ENCODE measurements at regions not wholly inside any gene's neighbourhood (a gene's known extent, or its start where the extent isn't known, plus 50 kb on each side); places are given as distances from the start of the nearest gene placed in this dataset.
"Not testable (repeated sequence)": the region's sequence is repeated elsewhere in the genome, so short reads cannot be mapped to it uniquely, and the experiment has no call there.

DNA sequence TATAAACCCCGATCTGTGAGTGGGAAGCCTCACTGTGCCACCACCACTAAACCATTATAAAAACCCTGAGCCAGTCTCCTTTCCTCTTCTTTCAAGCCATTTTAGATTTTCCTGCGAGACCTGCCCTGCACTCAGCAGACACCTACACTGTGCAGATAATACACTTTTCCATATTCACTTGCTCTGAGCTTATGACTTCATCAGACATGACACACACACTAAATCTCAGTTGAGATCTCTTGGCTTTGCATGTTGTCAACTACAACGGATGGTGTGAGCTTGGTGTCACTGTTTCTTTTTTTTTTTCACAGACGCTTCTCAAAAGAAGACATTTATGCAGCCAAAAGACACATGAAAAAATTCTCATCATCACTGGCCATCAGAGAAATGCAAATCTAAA is 839.0 kb downstream of the TMEM121 start:
- not testable (repeated sequence) for TF ChIP-seq EZH2phosphoT487 (IDR thresholded peaks at IDR 0.05; ENCODE audit: unreplicated experiment); EZH2 (IDR thresholded peaks at IDR 0.05; ENCODE audit: low read depth, unreplicated experiment); JUNB (IDR thresholded peaks at IDR 0.05; ENCODE audit: unreplicated experiment); POLR2AphosphoS5 (IDR thresholded peaks at IDR 0.05; ENCODE audit: low read depth); STAT1 (IDR thresholded peaks at IDR 0.05; ENCODE audit: unreplicated experiment); ZNF114 (CRISPR knock-in tag; IDR thresholded peaks at IDR 0.05)
- TF ChIP-seq, protein P1, sequence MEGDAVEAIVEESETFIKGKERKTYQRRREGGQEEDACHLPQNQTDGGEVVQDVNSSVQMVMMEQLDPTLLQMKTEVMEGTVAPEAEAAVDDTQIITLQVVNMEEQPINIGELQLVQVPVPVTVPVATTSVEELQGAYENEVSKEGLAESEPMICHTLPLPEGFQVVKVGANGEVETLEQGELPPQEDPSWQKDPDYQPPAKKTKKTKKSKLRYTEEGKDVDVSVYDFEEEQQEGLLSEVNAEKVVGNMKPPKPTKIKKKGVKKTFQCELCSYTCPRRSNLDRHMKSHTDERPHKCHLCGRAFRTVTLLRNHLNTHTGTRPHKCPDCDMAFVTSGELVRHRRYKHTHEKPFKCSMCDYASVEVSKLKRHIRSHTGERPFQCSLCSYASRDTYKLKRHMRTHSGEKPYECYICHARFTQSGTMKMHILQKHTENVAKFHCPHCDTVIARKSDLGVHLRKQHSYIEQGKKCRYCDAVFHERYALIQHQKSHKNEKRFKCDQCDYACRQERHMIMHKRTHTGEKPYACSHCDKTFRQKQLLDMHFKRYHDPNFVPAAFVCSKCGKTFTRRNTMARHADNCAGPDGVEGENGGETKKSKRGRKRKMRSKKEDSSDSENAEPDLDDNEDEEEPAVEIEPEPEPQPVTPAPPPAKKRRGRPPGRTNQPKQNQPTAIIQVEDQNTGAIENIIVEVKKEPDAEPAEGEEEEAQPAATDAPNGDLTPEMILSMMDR (conservative IDR thresholded peaks at IDR 0.05; ENCODE audit: low read depth in 2 of 2), result not testable (repeated sequence)
- TF ChIP-seq, protein P2, sequence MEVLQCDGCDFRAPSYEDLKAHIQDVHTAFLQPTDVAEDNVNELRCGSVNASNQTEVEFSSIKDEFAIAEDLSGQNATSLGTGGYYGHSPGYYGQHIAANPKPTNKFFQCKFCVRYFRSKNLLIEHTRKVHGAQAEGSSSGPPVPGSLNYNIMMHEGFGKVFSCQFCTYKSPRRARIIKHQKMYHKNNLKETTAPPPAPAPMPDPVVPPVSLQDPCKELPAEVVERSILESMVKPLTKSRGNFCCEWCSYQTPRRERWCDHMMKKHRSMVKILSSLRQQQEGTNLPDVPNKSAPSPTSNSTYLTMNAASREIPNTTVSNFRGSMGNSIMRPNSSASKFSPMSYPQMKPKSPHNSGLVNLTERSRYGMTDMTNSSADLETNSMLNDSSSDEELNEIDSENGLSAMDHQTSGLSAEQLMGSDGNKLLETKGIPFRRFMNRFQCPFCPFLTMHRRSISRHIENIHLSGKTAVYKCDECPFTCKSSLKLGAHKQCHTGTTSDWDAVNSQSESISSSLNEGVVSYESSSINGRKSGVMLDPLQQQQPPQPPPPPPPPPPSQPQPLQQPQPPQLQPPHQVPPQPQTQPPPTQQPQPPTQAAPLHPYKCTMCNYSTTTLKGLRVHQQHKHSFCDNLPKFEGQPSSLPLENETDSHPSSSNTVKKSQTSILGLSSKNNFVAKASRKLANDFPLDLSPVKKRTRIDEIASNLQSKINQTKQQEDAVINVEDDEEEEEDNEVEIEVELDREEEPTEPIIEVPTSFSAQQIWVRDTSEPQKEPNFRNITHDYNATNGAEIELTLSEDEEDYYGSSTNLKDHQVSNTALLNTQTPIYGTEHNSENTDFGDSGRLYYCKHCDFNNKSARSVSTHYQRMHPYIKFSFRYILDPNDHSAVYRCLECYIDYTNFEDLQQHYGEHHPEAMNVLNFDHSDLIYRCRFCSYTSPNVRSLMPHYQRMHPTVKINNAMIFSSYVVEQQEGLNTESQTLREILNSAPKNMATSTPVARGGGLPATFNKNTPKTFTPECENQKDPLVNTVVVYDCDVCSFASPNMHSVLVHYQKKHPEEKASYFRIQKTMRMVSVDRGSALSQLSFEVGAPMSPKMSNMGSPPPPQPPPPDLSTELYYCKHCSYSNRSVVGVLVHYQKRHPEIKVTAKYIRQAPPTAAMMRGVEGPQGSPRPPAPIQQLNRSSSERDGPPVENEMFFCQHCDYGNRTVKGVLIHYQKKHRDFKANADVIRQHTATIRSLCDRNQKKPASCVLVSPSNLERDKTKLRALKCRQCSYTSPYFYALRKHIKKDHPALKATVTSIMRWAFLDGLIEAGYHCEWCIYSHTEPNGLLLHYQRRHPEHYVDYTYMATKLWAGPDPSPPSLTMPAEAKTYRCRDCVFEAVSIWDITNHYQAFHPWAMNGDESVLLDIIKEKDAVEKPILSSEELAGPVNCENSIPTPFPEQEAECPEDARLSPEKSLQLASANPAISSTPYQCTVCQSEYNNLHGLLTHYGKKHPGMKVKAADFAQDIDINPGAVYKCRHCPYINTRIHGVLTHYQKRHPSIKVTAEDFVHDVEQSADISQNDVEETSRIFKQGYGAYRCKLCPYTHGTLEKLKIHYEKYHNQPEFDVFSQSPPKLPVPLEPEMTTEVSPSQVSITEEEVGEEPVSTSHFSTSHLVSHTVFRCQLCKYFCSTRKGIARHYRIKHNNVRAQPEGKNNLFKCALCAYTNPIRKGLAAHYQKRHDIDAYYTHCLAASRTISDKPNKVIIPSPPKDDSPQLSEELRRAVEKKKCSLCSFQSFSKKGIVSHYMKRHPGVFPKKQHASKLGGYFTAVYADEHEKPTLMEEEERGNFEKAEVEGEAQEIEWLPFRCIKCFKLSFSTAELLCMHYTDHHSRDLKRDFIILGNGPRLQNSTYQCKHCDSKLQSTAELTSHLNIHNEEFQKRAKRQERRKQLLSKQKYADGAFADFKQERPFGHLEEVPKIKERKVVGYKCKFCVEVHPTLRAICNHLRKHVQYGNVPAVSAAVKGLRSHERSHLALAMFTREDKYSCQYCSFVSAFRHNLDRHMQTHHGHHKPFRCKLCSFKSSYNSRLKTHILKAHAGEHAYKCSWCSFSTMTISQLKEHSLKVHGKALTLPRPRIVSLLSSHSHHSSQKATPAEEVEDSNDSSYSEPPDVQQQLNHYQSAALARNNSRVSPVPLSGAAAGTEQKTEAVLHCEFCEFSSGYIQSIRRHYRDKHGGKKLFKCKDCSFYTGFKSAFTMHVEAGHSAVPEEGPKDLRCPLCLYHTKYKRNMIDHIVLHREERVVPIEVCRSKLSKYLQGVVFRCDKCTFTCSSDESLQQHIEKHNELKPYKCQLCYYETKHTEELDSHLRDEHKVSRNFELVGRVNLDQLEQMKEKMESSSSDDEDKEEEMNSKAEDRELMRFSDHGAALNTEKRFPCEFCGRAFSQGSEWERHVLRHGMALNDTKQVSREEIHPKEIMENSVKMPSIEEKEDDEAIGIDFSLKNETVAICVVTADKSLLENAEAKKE (CRISPR knock-in tag; IDR thresholded peaks at IDR 0.05), result not testable (repeated sequence)
- TF ChIP-seq, protein P3, sequence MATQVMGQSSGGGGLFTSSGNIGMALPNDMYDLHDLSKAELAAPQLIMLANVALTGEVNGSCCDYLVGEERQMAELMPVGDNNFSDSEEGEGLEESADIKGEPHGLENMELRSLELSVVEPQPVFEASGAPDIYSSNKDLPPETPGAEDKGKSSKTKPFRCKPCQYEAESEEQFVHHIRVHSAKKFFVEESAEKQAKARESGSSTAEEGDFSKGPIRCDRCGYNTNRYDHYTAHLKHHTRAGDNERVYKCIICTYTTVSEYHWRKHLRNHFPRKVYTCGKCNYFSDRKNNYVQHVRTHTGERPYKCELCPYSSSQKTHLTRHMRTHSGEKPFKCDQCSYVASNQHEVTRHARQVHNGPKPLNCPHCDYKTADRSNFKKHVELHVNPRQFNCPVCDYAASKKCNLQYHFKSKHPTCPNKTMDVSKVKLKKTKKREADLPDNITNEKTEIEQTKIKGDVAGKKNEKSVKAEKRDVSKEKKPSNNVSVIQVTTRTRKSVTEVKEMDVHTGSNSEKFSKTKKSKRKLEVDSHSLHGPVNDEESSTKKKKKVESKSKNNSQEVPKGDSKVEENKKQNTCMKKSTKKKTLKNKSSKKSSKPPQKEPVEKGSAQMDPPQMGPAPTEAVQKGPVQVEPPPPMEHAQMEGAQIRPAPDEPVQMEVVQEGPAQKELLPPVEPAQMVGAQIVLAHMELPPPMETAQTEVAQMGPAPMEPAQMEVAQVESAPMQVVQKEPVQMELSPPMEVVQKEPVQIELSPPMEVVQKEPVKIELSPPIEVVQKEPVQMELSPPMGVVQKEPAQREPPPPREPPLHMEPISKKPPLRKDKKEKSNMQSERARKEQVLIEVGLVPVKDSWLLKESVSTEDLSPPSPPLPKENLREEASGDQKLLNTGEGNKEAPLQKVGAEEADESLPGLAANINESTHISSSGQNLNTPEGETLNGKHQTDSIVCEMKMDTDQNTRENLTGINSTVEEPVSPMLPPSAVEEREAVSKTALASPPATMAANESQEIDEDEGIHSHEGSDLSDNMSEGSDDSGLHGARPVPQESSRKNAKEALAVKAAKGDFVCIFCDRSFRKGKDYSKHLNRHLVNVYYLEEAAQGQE (IDR thresholded peaks at IDR 0.05; ENCODE audit: unreplicated experiment), result not testable (repeated sequence)
